Endothelial cell of umbilical vein (primary cell): ENCODE measurements at regions not wholly inside any gene's neighbourhood (a gene's known extent, or its start where the extent isn't known, plus 50 kb on each side); places are given as distances from the start of the nearest gene placed in this dataset.

ENCODE experiments used
- BruUV-seq: library from RNA; stranded (reverse); fragments of 400-500 nt; replicated peaks from 2 replicates; lab custom pipeline; 2021; lab: Mats Ljungman, UMichigan
- CTCF ChIA-PET: fragments of 300-600, 350-600 bp; sonication (Branson Sonifier 250); formaldehyde crosslinking; loops from one replicate; lab custom pipeline; 2021; ENCODE audit warnings: antibody characterized with exemption, inconsistent platforms; lab: Charles Lee
- POLR2A ChIA-PET: fragments of 300-600, 350-600 bp; sonication (Branson Sonifier 250); formaldehyde crosslinking; loops from one replicate; lab custom pipeline; 2021; ENCODE audit warnings: antibody characterized with exemption, inconsistent platforms; lab: Charles Lee
- DNase-seq: peaks from one replicate; pipeline ENCODE4 v3.0.0-alpha.2; 2011; ENCODE audit warnings: low read depth, low spot score
- FAIRE-seq: peaks from 2 replicates; lab custom pipeline; 2011; peaks lifted over from hg19 to GRCh38; lab: Jason Lieb, UNC
- H2AFZ ChIP-seq: 2 replicates; pipeline ENCODE4 v1.6.0; 2012; ENCODE audit warnings: low read depth, low read length, control low read depth, inconsistent platforms
- H3K27ac ChIP-seq: 2 replicates; pipeline ENCODE4 v1.5.1; 2011; ENCODE audit warnings: low read depth, mild to moderate bottlenecking, control low read depth, low read length, moderate library complexity; ENCODE audit not compliant: insufficient read depth
- H3K27me3 ChIP-seq, 2 experiments: 2 replicates each; pipeline versions ENCODE4 v1.6.0 to v1.6.1; 2011; ENCODE audit warnings: low read length in 2 of 2, mixed read lengths in 1 of 2; ENCODE audit not compliant: control insufficient read depth in 2 of 2, insufficient read depth in 2 of 2
- H3K36me3 ChIP-seq, 2 experiments: 2 replicates in 1 of 2; 3 replicates in 1 of 2; pipeline ENCODE4 v1.5.1; 2011; ENCODE audit warnings: low read length in 2 of 2, mild to moderate bottlenecking in 1 of 2, moderate library complexity in 1 of 2; ENCODE audit not compliant: control insufficient read depth in 2 of 2, insufficient read depth in 2 of 2; ENCODE audit errors: extremely low read depth in 1 of 2
- H3K4me1 ChIP-seq: 3 replicates; pipeline ENCODE4 v1.5.1; 2011; ENCODE audit warnings: mild to moderate bottlenecking, low read length; ENCODE audit not compliant: control insufficient read depth, insufficient read depth; ENCODE audit errors: extremely low read depth
- H3K4me2 ChIP-seq: 2 replicates; pipeline ENCODE4 v1.6.1; 2011; ENCODE audit warnings: low read length, control low read depth, mixed read lengths; ENCODE audit not compliant: insufficient read depth
- H3K4me3 ChIP-seq, 3 experiments: fragments of 200-600 bp in 1 of 3; sonication (generic), shearing (Covaris generic) in 1 of 3; replicated peaks in 1 of 3; 2 replicates each; pipeline ENCODE4 v1.5.1; 2011 to 2016; ENCODE audit warnings: control low read depth in 3 of 3, low read length in 3 of 3, mild to moderate bottlenecking in 2 of 3, inconsistent platforms in 1 of 3, low read depth in 1 of 3, moderate library complexity in 1 of 3; ENCODE audit not compliant: insufficient read depth in 1 of 3
- H3K79me2 ChIP-seq: 2 replicates; pipeline ENCODE4 v1.6.0; 2012; ENCODE audit warnings: low read length, inconsistent platforms; ENCODE audit not compliant: control insufficient read depth, insufficient read depth
- H3K9ac ChIP-seq: replicated peaks from 2 replicates; pipeline ENCODE3; 2011; ENCODE audit warnings: low read length, control low read depth; ENCODE audit not compliant: insufficient read depth; ENCODE audit errors: extremely low read depth
- H3K9me1 ChIP-seq: replicated peaks from 3 replicates; pipeline ENCODE4 v1.6.0; 2011; ENCODE audit warnings: mild to moderate bottlenecking, low read length; ENCODE audit not compliant: control insufficient read depth, insufficient read depth; ENCODE audit errors: extremely low read depth
- H3K9me3 ChIP-seq: replicated peaks from 2 replicates; pipeline ENCODE4 v1.5.1; 2012; ENCODE audit warnings: low read length, inconsistent platforms; ENCODE audit not compliant: control insufficient read depth, insufficient read depth
- H4K20me1 ChIP-seq: replicated peaks from 2 replicates; pipeline ENCODE3; 2011; ENCODE audit warnings: mild to moderate bottlenecking, low read length; ENCODE audit not compliant: control insufficient read depth, insufficient read depth; ENCODE audit errors: extremely low read depth
- EZH2 ChIP-seq: IDR thresholded peaks from 2 replicates; pipeline ENCODE4 v1.6.1; 2012; ENCODE audit warnings: borderline replicate concordance, low read depth, mild to moderate bottlenecking, moderate library complexity, low read length, inconsistent platforms; ENCODE audit not compliant: severe bottlenecking
- FOS ChIP-seq: IDR thresholded peaks from 2 replicates; pipeline ENCODE4 v1.6.1; 2011; ENCODE audit warnings: mild to moderate bottlenecking, low read length, moderate library complexity, borderline replicate concordance; ENCODE audit not compliant: insufficient read depth
- GATA2 ChIP-seq: IDR thresholded peaks from 2 replicates; pipeline ENCODE4 v1.7.0; 2011; ENCODE audit warnings: low read depth, mild to moderate bottlenecking, moderate library complexity, mixed read lengths, low read length; ENCODE audit not compliant: insufficient read length, insufficient read depth
- JUN ChIP-seq: IDR thresholded peaks from 2 replicates; pipeline ENCODE4 v1.6.1; 2011; ENCODE audit warnings: borderline replicate concordance, low read depth; ENCODE audit not compliant: insufficient read length, insufficient read depth
- MYC ChIP-seq: IDR thresholded peaks from one replicate; pipeline ENCODE4 v1.6.1; 2011; ENCODE audit warnings: mild to moderate bottlenecking, low read depth, low read length
- POLR2A ChIP-seq: IDR thresholded peaks from 2 replicates; pipeline ENCODE4 v1.6.1; 2012; ENCODE audit warnings: low read depth, mild to moderate bottlenecking, control low read depth, low read length
- POLR2AphosphoS5 ChIP-seq: IDR thresholded peaks from 2 replicates; pipeline ENCODE4 v1.6.1; 2012; ENCODE audit warnings: low read depth, mild to moderate bottlenecking, control low read depth, low read length, moderate library complexity; ENCODE audit not compliant: insufficient read depth
- dilution Hi-C: fragments of 300-500 bp; cut with MboI; formaldehyde crosslinking; loops from one replicate; pipeline ENCODE4 v1.15.0; 2019; ENCODE audit warnings: low sequenced_read_pairs; ENCODE audit not compliant: extremely low pct_ligation_motif_present
- intact Hi-C: fragments of 100-400 bp; cut with micrococcal nuclease; formaldehyde crosslinking; loops from one replicate; pipeline ENCODE4 v1.10.0; 2022
- TF ChIP-seq, protein P1 (sequence below): IDR thresholded peaks from 2 replicates; pipeline ENCODE4 v1.6.1; 2011; ENCODE audit not compliant: insufficient read depth, insufficient read length
- TF ChIP-seq, protein P2 (sequence below), 2 donors: IDR thresholded peaks; 1 replicate in 1 of 2; 2 replicates in 1 of 2; pipeline ENCODE4 v1.5.1; 2011; ENCODE audit warnings: low read length in 2 of 2, mild to moderate bottlenecking in 2 of 2, moderate library complexity in 2 of 2, control low read depth in 1 of 2, inconsistent platforms in 1 of 2, low read depth in 1 of 2; ENCODE audit not compliant: insufficient read depth in 1 of 2; ENCODE audit errors: extremely low read depth in 1 of 2

GRCh38 chrX:37955273-37955672, 51.1 kb upstream of the SYTL5 start:
- Histone ChIP-seq H4K20me1 (no peaks in the 10 kb centered on the region), H3K36me3 (no peaks in the 10 kb centered on the region), H3K9me3 (no peaks in the 10 kb centered on the region), H3K4me1 (no peaks in the 10 kb centered on the region), H3K9ac (no peak overlapping the region), H2AFZ (no peak overlapping the region), H3K9me1 (no peaks in the 10 kb centered on the region), H3K27me3 (no peaks in the 10 kb centered on the region), H3K79me2 (no peaks in the 10 kb centered on the region), H3K27ac (no peak overlapping the region), H3K4me3 (no peak overlapping the region), H3K4me2 (no peak overlapping the region)
- dilution Hi-C loops (no loop called here), intact Hi-C loops (no loop called here)
- ChIA-PET POLR2A (no interaction called here), CTCF (no interaction called here)
- no peak for FAIRE-seq
- TF ChIP-seq, protein P1, sequence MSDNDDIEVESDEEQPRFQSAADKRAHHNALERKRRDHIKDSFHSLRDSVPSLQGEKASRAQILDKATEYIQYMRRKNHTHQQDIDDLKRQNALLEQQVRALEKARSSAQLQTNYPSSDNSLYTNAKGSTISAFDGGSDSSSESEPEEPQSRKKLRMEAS = no peak
- TF ChIP-seq, protein P2, sequence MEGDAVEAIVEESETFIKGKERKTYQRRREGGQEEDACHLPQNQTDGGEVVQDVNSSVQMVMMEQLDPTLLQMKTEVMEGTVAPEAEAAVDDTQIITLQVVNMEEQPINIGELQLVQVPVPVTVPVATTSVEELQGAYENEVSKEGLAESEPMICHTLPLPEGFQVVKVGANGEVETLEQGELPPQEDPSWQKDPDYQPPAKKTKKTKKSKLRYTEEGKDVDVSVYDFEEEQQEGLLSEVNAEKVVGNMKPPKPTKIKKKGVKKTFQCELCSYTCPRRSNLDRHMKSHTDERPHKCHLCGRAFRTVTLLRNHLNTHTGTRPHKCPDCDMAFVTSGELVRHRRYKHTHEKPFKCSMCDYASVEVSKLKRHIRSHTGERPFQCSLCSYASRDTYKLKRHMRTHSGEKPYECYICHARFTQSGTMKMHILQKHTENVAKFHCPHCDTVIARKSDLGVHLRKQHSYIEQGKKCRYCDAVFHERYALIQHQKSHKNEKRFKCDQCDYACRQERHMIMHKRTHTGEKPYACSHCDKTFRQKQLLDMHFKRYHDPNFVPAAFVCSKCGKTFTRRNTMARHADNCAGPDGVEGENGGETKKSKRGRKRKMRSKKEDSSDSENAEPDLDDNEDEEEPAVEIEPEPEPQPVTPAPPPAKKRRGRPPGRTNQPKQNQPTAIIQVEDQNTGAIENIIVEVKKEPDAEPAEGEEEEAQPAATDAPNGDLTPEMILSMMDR (IDR thresholded peaks at IDR 0.05; ENCODE audit: extremely low read depth in 1 of 2, insufficient read depth in 1 of 2, low read depth in 1 of 2, low read length in 2 of 2) = no peak
- no peak for TF ChIP-seq POLR2AphosphoS5
- no peak for TF ChIP-seq GATA2
- no peak for TF ChIP-seq JUN
- TF ChIP-seq EZH2 = no peak
- TF ChIP-seq POLR2A = no peak
- TF ChIP-seq MYC = no peak
- no peak for TF ChIP-seq FOS
- no TSS peak for BruUV-seq
- DNase-seq = no peak
